HFF-Myc (cell line): ENCODE measurements at regions not wholly inside any gene's neighbourhood (a gene's known extent, or its start where the extent isn't known, plus 50 kb on each side); places are given as distances from the start of the nearest gene placed in this dataset.

Experiments
- DNase-seq: peaks from one replicate; pipeline ENCODE4 v3.0.0-alpha.2; 2011; ENCODE audit warnings: low read depth; ENCODE audit errors: extremely low read depth
- H3K4me3 ChIP-seq: replicated peaks from 2 replicates; pipeline ENCODE4 v1.5.1; 2011; ENCODE audit warnings: low read depth, mild to moderate bottlenecking, control low read depth, low read length
- TF ChIP-seq, protein P1 (sequence below): IDR thresholded peaks from 2 replicates; pipeline ENCODE4 v1.5.1; 2012; ENCODE audit warnings: mild to moderate bottlenecking, low read depth, low read length, control low read depth; ENCODE audit errors: missing control alignments

DNA sequence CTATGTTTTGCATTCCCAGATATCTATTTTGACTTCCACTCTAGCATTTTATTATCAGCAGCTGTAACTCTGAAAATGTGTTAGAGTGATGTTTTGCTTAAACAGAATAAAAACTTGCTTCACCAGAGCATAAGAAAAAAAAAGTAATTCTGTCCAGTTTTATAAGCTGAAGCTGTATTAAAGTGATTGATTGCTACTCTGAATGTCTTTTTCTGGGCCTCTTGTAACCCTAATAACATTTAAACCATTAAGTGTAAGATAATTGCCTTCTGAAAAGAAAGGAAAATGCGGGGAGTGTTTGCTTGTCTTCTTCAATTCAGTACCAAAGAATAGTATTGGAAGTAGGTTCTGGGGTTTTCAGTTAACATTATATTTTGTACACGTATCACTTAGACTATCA is 57.9 kb upstream of the UBE2E1 start:
- no peak for DNase-seq
- no peak overlapping the region for H3K4me3 ChIP-seq
- TF ChIP-seq, protein P1, sequence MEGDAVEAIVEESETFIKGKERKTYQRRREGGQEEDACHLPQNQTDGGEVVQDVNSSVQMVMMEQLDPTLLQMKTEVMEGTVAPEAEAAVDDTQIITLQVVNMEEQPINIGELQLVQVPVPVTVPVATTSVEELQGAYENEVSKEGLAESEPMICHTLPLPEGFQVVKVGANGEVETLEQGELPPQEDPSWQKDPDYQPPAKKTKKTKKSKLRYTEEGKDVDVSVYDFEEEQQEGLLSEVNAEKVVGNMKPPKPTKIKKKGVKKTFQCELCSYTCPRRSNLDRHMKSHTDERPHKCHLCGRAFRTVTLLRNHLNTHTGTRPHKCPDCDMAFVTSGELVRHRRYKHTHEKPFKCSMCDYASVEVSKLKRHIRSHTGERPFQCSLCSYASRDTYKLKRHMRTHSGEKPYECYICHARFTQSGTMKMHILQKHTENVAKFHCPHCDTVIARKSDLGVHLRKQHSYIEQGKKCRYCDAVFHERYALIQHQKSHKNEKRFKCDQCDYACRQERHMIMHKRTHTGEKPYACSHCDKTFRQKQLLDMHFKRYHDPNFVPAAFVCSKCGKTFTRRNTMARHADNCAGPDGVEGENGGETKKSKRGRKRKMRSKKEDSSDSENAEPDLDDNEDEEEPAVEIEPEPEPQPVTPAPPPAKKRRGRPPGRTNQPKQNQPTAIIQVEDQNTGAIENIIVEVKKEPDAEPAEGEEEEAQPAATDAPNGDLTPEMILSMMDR, result no peak

DNA sequence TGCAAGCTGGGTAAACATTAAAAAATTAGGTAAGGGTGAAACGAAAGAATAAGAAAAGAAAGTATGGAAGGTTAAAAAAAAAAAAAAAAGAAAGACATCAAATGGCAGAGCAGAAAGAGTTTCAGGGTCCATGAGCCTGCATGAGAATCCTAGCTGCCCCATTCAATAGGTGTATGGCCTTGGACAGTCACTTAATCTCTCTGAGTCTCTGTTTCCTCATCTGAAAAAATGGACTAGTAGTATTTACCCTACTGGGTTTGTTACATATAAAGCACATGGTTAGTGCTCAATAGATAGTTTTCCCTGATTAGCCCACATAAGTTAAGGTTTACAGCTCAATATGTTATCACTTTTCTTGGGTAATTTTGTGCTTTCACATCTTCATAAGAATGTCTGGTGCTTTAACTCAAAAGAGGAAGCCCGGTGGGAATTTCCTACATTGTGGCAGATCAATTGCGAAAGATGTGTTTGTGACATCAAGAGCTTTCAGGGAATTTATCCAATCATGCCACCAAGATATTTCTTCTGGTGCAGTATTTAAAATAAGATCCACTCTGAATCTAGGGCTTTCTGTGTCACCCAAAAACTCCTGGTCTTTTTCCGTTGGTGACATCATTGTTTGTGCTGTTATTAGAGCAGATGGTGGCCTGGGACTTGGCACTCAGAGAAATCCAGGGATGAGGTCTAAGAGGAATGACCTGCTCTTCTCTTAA is 57.2 kb upstream of the UBE2E1 start:
- DNase-seq, result no peak
- H3K4me3 ChIP-seq, result no peak overlapping the region
- TF ChIP-seq, protein P1, result no peak

DNA sequence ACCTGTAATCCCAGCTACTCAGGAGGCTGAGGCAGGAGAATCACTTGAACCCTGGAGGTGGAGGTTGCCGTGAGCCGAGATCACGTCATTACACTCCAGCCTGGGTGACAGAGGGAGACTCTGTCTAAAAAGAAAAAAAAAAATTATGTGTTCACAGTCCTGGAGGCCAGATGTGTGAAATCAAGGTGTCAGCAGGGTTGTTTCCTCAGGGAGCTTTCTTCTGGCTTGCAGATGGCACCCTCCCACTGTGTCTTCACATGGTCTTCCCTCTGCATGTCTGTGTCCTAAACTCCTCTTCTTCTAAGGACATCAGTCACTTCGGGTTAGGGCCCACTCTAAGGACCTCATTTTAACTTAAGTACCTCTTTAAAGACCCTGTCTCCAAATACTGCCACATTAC is 56.1 kb upstream of the UBE2E1 start:
- H3K4me3 ChIP-seq, result no peak overlapping the region
- TF ChIP-seq, protein P1, result no peak
- DNase-seq, result no peak

DNA sequence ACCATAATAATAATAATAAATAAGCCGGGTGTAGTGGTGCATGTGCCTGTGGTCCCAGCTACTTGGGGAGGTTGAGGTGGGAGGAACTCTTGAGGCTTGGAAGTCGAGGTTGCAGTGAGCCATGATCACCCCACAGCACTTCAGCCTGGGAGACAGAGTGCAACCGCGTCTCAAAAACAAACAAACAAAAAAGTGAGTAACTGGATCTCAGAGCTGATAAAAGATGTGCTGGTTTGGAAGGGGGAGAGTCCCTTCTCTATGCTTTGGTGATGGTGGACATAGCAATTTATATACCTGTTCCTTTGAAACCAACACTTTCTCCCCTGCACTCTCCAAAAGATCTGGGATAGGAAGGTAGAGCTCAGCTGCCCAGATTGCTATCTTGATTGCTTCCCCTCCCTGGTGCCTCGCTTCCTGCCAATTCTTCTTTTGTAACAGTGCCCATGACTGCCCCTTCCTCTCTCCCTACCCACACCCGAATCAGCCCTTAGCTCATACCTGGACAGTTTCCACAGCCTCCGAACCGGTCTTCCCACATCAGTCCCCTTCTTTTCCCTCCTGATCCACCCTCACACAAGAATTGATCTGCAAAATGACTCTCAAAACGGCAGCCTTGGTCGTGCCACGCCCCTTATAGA is 55.1 kb upstream of the UBE2E1 start:
- DNase-seq, result no peak
- H3K4me3 ChIP-seq, result no peak overlapping the region
- TF ChIP-seq, protein P1, result no peak

DNA sequence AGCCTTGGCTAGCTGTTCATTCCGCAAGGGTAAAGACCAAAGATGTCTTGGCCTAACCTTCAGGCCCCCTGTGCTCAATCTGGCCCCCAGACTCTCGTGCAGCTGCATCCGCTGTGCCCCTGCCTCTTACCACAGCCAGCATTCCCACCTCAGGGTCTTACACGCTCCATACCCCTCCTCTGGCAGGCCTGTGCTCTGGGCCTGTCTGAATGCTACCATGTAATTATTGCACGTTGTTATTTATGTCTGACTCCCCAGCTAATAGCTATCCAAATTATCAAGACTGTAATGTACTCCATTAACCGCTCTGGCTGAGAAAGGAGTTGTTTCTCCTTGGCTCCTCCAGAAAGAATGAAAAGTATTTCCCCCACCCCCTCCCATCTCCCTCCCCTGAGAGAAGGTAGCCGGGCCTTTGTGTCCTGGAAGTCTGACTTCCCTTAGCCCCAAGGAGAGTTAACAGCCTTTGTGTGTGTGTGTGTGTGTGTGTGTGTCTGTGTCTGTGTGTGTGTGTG is 54.5 kb upstream of the UBE2E1 start:
- TF ChIP-seq, protein P1, result no peak
- no peak overlapping the region for H3K4me3 ChIP-seq
- no peak for DNase-seq

DNA sequence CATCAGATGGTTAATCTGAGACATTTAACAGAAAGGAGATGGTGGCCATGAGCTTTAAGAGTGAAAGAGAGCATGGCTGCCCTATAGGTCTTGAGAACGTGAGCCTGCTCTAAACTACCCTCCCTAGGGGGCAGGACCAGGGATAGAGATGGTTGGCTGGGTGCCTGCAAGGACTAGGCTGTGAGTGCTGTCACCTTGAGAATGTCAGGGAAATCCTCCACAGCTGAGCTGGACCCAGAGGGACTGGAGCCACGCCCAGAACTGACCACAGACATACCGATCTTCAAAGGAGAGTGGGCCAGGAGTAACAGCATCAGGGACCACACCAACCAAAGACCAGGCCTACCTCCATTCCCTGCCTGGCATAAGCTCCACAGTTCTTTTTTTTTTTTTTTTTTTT is 53.6 kb upstream of the UBE2E1 start:
- no peak overlapping the region for H3K4me3 ChIP-seq
- no peak for DNase-seq
- TF ChIP-seq, protein P1, result no peak

DNA sequence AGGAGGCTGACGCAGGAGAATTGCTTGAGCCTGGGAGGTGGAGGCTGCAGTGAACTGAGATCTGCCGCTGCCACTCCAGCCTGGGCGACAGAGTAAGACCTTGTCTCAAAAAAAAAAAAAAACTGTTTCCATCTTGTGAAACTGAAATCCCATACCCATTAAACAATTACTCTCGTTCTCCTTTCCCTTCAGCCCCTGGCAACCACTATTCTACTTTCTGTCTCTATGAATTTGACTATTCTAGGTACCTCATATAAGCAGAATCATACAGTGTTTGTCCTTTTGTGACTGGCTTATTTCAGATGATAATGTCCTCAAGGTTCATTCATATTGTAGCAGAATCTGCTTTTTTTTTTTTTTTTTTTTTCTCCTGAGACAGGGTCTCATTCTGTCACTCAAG is 51.5 kb upstream of the UBE2E1 start:
- H3K4me3 ChIP-seq, result no peak overlapping the region
- DNase-seq, result no peak
- TF ChIP-seq, protein P1, result no peak
